Hepatocyte (in vitro differentiated cells): ENCODE measurements at regions not wholly inside any gene's neighbourhood (a gene's known extent, or its start where the extent isn't known, plus 50 kb on each side); places are given as distances from the start of the nearest gene placed in this dataset.

Experiments
- EZH2 ChIP-seq: fragments of 200-600 bp; sonication (generic); IDR thresholded peaks from 2 replicates; pipeline ENCODE4 v1.6.1; 2016; ENCODE audit warnings: antibody characterized with exemption, mild to moderate bottlenecking, borderline replicate concordance
- TF ChIP-seq, protein P1 (sequence below): fragments of 200-600 bp; sonication (generic); IDR thresholded peaks from 2 replicates; pipeline ENCODE4 v1.5.1; 2016; ENCODE audit warnings: antibody characterized with exemption, mild to moderate bottlenecking; ENCODE audit not compliant: poor library complexity

DNA sequence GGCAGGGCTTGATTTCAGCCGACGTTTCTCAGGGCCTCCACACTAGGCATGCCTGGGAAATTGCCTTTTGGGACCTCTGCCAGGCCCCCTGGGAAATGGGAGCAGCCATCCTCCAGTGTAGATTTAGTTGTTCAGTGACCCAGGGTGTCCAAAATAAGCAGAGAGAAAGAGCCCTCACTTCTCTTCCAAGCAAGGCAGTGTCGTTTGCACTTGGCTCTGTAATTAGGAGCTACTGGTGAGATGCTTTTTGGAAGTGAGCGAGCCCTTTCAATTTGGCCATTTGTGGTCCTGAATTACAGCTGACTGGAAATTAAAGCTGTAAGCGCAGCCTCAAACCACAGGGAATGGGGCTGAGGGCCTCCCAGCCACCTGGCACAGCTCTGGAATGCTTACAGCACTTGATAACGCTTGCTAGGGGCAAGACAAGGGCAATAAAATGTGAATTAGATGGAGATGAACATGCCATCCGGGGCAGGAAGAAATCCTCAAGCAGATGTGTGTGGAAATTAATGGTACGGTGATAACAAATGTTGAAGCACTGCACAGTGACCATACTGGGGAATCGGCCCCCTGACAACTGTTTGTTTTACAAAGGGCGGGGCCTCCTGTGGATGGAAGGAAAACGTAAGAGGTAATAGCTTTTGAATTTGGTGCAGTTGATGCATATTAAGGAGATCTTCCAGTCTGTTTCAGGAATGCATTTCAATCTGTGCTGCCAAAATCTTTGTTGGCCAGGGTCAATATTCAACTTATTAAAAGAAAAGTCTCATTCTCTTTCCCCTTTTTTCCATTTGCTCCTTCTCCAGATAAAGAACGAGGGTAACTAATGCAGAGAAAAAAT lies 173.1 kb downstream of the UXS1 start:
- no peak for TF ChIP-seq EZH2
- TF ChIP-seq, protein P1, sequence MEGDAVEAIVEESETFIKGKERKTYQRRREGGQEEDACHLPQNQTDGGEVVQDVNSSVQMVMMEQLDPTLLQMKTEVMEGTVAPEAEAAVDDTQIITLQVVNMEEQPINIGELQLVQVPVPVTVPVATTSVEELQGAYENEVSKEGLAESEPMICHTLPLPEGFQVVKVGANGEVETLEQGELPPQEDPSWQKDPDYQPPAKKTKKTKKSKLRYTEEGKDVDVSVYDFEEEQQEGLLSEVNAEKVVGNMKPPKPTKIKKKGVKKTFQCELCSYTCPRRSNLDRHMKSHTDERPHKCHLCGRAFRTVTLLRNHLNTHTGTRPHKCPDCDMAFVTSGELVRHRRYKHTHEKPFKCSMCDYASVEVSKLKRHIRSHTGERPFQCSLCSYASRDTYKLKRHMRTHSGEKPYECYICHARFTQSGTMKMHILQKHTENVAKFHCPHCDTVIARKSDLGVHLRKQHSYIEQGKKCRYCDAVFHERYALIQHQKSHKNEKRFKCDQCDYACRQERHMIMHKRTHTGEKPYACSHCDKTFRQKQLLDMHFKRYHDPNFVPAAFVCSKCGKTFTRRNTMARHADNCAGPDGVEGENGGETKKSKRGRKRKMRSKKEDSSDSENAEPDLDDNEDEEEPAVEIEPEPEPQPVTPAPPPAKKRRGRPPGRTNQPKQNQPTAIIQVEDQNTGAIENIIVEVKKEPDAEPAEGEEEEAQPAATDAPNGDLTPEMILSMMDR, result no peak
